GM21447 (cell line): ENCODE measurements at regions not wholly inside any gene's neighbourhood (a gene's known extent, or its start where the extent isn't known, plus 50 kb on each side); places are given as distances from the start of the nearest gene placed in this dataset.

Experiments used
- ATAC-seq: cut with Tn5 transposase; IDR thresholded peaks from one replicate; pipeline ENCODE4 v1.9.1; 2021; ENCODE audit not compliant: unreplicated experiment

DNA sequence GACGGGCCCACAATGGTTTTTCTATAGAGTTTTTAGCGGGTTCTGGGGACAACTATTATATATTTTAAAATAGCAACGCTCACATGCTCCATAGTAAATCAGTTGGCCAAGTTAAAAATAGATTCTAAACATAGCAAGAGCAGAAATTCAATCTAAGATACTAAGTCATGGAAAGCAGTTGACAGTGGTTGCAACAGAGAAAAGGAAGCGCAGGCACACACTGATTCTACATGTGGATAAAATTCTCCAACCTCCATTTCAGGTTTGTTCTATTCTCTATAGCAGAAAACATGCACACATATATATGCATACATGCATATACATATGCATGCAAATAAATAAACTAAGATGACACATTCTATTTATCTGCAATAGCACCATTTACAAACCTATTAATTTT, 89.6 kb upstream of the HNRNPU start:
- no peak for ATAC-seq

DNA sequence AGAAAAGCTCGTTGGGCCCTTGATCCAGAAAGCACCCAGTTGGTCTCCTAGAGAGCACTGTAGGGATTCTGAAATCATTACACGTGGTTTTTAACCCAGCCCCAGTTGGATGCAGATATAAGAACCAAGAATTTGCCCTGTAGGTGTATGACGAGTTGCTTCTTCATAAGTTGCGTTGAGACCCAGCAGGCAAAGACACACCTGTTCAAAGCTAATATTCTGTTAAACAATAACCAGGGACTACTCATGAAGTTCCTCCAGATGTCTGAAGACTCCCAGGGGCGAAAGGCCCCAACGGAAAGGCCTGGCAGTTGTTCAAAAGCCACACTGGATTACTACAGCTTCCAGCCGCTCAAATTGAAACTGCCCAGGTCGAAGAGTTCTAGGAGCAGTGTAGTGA, 88.6 kb upstream of the HNRNPU start:
- peak; percentile 97 for ATAC-seq

DNA sequence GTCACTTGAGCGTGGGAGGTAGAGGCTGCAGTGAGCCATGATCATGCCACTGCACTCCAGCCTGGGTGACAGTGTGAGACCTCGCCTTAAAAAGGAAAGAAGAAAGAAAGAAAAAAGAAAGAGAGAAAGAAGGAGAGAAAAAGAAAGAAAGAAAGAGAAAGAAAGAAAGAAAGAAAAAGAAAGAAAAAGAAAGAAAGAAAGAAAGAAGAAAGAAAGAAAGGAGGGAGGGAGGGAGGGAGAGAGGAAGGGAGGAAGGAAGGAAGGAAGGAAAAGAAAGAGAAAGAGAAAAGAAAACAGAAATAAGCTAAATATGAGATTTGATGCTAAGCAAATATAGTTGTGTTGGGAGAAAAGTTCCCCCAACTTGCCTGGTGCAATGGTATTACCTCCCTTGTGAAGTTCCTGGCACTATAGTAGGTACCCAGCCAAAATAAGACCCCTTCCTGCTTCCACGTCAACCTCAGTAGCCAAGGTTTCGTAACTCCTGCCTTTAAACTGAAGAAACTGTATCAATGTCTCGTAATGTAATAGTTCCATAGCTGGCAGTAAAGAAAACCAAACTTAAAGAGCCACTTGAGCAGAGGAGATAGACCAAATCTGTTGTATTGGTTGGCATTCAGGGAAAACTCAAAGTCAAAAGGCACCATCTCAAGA, 88.1 kb upstream of the HNRNPU start:
- ATAC-seq, result no peak

DNA sequence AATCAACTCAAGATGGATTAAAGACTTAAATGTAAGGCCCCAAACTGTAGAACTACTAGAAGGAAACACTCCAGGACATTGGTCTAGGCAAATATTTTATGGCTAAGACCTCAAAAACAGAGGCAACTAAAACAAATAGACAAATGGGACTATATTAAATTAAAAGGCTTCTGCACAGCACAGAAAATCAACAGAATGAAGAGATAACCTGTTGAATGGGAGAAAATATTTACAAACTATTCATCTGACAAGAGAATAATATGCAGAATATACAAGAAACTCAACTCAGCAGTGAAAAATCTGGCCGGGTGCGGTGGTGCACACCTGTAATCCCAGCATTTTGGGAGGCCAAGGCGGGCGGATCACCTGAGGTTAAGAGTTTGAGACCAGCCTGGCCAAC, 84.1 kb upstream of the HNRNPU start:
- ATAC-seq, result no peak

GRCh38 chr1:244945109-244945671, 80.8 kb upstream of the HNRNPU start:
- ATAC-seq, result peak; percentile 86

DNA sequence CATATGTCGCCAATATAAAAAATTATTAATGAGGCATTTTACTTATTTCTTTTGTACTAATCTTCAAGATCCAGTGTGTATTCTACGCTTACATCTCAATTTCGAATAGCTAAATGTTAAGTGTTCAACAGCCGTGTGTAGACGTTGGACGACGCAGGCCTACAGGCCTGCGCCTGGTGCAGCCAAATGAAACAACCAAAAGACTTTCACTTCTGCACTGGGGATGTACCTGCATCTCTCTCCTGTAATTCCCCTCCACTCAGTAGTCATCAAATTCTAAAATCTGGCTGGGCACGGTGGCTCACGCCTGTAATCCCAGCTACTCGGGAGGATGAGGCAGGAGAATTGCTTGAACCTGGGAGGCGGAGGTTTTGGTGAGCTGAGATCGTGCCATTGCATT, 76.8 kb upstream of the HNRNPU start:
- ATAC-seq, result peak; percentile 71

- ATAC-seq, result no peak
These were observed 72.8 kb upstream of the HNRNPU start for GRCh38 chr1:244937099-244937498.

DNA sequence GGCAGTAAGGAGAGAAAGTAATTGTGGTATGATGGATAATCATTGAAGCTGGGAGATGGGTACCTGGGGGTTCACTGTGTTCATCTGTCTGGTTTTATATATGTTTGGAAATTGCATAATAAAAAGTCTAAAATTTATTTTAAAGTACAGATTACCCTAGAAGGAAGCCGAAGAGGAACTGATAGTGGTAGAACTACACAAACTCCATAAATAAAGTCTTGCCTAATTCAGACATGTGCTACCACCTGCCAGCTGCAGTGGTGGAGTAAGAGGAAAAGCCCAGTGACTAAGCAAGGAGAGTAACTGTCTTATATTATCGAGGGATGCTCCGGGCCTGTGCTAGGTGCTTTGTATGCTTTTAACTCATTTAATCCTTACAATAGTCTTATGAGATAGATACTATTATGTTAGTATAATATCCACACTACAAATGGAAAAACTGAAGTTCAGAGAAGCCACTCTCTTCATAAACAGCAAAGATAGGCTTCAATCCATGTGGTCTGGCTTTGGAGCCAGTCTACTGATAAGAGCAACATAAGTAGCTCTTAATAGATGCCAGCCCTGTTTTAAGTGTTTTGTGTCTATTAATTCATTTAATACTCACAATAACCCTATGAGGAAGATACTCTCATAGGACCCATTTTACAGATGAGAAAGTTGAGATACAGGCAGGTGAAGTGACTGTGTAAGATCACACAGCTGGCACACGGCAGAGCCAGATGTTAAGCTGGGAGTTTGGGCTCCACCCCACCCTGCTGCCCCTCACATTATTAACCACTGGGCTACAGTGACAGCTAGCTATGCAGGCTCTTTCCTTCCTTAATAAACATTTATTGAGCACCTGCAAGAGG, 56.8 kb upstream of the HNRNPU start:
- peak; percentile 72 for ATAC-seq

GRCh38 chr1:244919320-244920282, 55.3 kb upstream of the HNRNPU start:
- ATAC-seq, result no peak

DNA sequence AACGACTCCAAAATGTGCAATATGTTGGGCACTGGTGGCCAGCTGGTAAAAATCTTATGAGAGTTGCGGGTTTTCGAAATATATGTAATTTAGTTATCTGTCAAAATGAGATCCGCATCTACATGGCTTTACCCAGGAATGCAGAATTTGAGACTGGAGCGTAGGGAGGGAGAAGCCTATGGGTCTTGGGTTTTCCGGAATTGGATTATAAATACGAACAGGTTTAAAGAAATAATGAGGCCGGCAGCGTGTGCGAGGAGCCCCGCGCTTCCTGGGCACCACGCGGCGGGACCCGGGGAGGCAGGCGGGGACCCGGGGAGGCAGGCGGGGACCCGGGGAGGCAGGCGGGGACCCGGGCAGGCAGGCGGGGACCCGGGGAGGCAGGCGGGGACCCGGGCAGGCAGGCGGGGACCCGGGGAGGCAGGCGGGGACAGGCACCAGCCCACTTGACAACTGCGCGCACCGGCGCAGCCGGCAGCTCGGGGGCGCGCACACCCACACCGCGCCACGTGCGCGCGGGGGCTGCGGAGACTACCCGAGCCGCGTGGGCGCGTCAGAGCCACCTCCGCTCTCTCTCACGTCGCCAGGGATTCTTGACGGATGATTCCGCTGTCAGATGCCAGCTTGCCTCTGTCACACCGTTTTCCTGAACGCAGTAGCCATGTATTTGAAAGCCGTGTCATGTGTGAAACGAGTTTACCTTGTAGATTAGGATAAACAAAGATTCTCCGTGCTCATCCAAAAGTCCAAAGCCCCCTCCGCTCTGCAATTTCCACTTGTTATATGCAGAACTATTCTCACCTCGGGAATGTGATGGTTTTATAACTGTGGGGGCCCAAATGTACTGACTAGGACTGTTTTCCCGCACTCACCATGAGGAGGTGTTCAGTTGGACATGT, 54.3 kb upstream of the HNRNPU start:
- ATAC-seq, result peak; percentile 35

GRCh38 chr1:244917073-244917670, 52.8 kb upstream of the HNRNPU start:
- ATAC-seq, result no peak

DNA sequence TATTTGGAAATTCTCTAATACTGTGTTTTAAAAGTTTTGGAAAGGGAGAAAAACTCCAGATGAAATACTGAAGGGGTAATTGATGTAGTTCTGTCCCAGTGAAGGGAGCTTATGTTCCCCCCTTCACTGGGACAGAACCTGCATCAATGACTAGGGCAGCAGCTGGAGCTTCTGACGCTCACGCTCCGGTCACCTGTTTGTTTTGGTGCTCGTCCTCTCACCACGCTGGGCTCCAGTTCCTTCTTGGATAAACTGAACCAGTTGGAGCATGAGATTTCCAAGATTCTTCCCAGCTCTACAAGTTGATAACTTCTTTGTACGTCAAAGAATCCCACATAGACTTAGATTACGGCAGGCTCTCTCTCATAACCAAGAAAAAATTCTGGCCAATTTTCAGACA, 51.4 kb upstream of the HNRNPU start:
- no peak for ATAC-seq

DNA sequence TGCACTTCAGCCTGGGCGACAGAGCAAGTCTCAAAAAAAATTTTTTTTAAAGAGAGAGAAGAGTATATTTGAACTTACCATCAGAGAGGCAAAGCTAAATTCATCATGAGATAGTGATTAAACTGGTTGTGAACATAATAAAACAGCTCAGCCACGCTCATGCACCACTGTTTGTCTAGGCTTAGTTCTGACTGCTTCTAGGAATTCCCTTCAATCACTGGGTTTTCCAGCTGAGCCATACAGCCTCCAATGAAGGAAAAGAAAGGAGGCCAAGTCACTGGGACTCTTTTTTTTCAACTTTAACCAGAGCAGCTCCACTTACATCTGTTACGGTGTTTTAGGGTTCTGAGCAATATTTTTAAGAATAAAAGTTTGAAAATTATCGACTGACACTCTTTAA, 50.4 kb upstream of the HNRNPU start:
- ATAC-seq, result no peak
